Prostate gland (tissue), 2 donors: ENCODE measurements at regions not wholly inside any gene's neighbourhood (a gene's known extent, or its start where the extent isn't known, plus 50 kb on each side); places are given as distances from the start of the nearest gene placed in this dataset.

Source experiments
- POLR2A ChIP-seq: fragments of 450-650 bp; IDR thresholded peaks from one replicate; pipeline ENCODE4 v1.6.1; 2016; ENCODE audit warnings: antibody characterized with exemption, mild to moderate bottlenecking
- POLR2AphosphoS5 ChIP-seq: sonication (generic); formaldehyde crosslinking; IDR thresholded peaks from one replicate; pipeline ENCODE4 v1.6.1; 2017; ENCODE audit warnings: antibody characterized with exemption
- TF ChIP-seq, protein P1 (sequence below), 4 experiments: fragments of 200-600 bp in 2 of 4; fragments of 450-650 bp in 2 of 4; sonication (generic) in 2 of 4; IDR thresholded peaks; 1 replicate in 3 of 4; 2 replicates in 1 of 4; pipeline ENCODE4 v1.5.1; 2016 to 2019; ENCODE audit warnings: antibody characterized with exemption in 4 of 4, mild to moderate bottlenecking in 2 of 4, moderate library complexity in 2 of 4

DNA sequence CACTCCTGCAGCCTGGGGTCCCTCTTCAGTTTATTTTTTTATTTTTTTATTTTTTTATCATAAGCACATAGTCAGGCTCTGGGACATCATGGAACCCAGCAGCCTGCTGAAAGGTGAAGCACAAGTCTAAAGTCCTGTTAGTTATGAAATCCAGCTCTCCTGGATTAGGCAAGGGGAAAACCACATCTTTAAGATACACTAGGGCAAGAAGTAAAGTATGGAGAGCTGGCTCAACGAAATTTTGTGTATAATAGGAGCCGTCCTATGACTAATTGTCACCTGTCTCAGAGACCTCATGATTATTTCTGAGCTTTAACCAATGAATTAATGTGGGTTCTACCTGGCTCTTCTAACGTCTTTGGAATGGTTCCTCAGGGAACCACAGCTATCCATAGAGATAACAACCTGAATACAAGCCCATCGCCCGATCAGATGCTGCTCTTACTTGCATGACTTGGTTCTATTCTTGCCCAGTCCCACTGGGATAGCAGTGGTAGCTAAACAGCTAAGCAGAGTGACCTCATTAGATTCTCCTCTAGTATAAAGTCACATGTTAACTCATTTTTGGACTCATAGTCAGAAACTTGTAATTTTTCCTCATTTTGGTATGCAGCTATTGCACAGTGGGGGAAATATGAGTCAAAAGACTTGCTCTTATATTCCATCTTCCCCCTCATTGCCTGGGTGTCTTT is 122.7 kb downstream of the LMO4 start:
- TF ChIP-seq, protein P1, sequence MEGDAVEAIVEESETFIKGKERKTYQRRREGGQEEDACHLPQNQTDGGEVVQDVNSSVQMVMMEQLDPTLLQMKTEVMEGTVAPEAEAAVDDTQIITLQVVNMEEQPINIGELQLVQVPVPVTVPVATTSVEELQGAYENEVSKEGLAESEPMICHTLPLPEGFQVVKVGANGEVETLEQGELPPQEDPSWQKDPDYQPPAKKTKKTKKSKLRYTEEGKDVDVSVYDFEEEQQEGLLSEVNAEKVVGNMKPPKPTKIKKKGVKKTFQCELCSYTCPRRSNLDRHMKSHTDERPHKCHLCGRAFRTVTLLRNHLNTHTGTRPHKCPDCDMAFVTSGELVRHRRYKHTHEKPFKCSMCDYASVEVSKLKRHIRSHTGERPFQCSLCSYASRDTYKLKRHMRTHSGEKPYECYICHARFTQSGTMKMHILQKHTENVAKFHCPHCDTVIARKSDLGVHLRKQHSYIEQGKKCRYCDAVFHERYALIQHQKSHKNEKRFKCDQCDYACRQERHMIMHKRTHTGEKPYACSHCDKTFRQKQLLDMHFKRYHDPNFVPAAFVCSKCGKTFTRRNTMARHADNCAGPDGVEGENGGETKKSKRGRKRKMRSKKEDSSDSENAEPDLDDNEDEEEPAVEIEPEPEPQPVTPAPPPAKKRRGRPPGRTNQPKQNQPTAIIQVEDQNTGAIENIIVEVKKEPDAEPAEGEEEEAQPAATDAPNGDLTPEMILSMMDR (IDR thresholded peaks at IDR 0.05): no peak
- no peak for TF ChIP-seq POLR2AphosphoS5
- no peak for TF ChIP-seq POLR2A
